GM12878 (cell line): ENCODE measurements at regions not wholly inside any gene's neighbourhood (a gene's known extent, or its start where the extent isn't known, plus 50 kb on each side); places are given as distances from the start of the nearest gene placed in this dataset.

Source experiments
- ATAC-seq: fragments of 200-7000 bp; cut with Tn5 transposase; 3 replicates; pipeline ENCODE4 v1.9.1; 2020; ENCODE audit warnings: mild to moderate bottlenecking, moderate library complexity
- BruUV-seq: library from RNA; stranded (reverse); fragments of 400-500 nt; replicated peaks from 2 replicates; lab custom pipeline; 2021; lab: Mats Ljungman, UMichigan
- CTCF ChIA-PET: fragments of 300-600 bp; sonication (Branson Sonifier 250); formaldehyde crosslinking; extraction: SDS; loops from one replicate; lab custom pipeline; 2021; ENCODE audit warnings: inconsistent platforms; lab: Yijun Ruan, JAX
- POLR2A ChIA-PET: fragments of 350-600 bp; formaldehyde crosslinking; extraction: SDS; loops from one replicate; lab custom pipeline; 2021; ENCODE audit warnings: inconsistent platforms; lab: Charles Lee
- RAD21 ChIA-PET: fragments of 300-600 bp; sonication (Branson Sonifier 250); formaldehyde crosslinking; loops from one replicate; lab custom pipeline; 2023; ENCODE audit warnings: antibody characterized with exemption; ENCODE audit not compliant: unreplicated experiment; lab: Charles Lee
- SMC1A ChIA-PET: fragments of 300-600 bp; sonication (Branson Sonifier 250); formaldehyde crosslinking; loops from one replicate; lab custom pipeline; 2023; ENCODE audit not compliant: unreplicated experiment, uncharacterized antibody; lab: Charles Lee
- DNase-seq: peaks from one replicate; pipeline ENCODE4 v3.0.0-alpha.2; 2011; ENCODE audit warnings: low read depth, low spot score
- FAIRE-seq: peaks from 3 replicates; lab custom pipeline; 2011; peaks lifted over from hg19 to GRCh38; lab: Jason Lieb, UNC
- H2AFZ ChIP-seq: 2 replicates; pipeline ENCODE4 v1.6.0; 2011; ENCODE audit warnings: low read depth, low read length, control low read depth; ENCODE audit not compliant: control insufficient read depth
- H3K27ac ChIP-seq: 2 replicates; pipeline ENCODE4 v1.5.1; 2011; ENCODE audit warnings: control low read depth; ENCODE audit not compliant: control insufficient read depth, insufficient read depth
- H3K27me3 ChIP-seq, 2 experiments: replicated peaks in 1 of 2; 2 replicates each; pipeline versions ENCODE4 v1.6.0 to v1.6.1; 2011; ENCODE audit warnings: low read length in 1 of 2; ENCODE audit not compliant: control insufficient read depth in 2 of 2, insufficient read depth in 2 of 2
- H3K36me3 ChIP-seq, 2 experiments: 2 replicates each; pipeline ENCODE4 v1.5.1; 2011; ENCODE audit warnings: low read length in 1 of 2; ENCODE audit not compliant: control insufficient read depth in 2 of 2, insufficient read depth in 2 of 2
- H3K4me1 ChIP-seq: 2 replicates; pipeline ENCODE4 v1.6.1; 2011; ENCODE audit warnings: mild to moderate bottlenecking, low read length, moderate library complexity, mixed read lengths; ENCODE audit not compliant: control insufficient read depth, insufficient read depth
- H3K4me2 ChIP-seq: 2 replicates; pipeline ENCODE4 v1.6.0; 2011; ENCODE audit warnings: control low read depth; ENCODE audit not compliant: control insufficient read depth, insufficient read depth
- H3K4me3 ChIP-seq: fragments of 200-600 bp; sonication (generic); 2 replicates; pipeline ENCODE4 v1.5.1; 2016
- H3K79me2 ChIP-seq: 2 replicates; pipeline ENCODE4 v1.6.0; 2011; ENCODE audit warnings: low read length; ENCODE audit not compliant: control insufficient read depth, insufficient read depth
- H3K9ac ChIP-seq: 2 replicates; pipeline ENCODE4 v1.8.0; 2011; ENCODE audit warnings: low read length, control low read depth, mixed read lengths; ENCODE audit not compliant: control insufficient read depth, insufficient read depth
- H3K9me3 ChIP-seq: replicated peaks from 3 replicates; pipeline ENCODE4 v1.5.1; 2011; ENCODE audit warnings: mild to moderate bottlenecking, low read length; ENCODE audit not compliant: control insufficient read depth, insufficient read depth
- H4K20me1 ChIP-seq: 2 replicates; pipeline ENCODE4 v1.6.0; 2011; ENCODE audit not compliant: control insufficient read depth, insufficient read depth
- CHD4 ChIP-seq: fragments of 200-600 bp; sonication (generic); IDR thresholded peaks from 2 replicates; pipeline ENCODE4 v1.6.1; 2016; ENCODE audit warnings: mild to moderate bottlenecking
- EGR1 ChIP-seq, 2 experiments: IDR thresholded peaks; 1 replicate in 1 of 2; 2 replicates in 1 of 2; pipeline ENCODE4 v1.6.1; 2011 to 2012; ENCODE audit warnings: low read depth in 2 of 2, low read length in 2 of 2, borderline replicate concordance in 1 of 2, mild to moderate bottlenecking in 1 of 2, moderate library complexity in 1 of 2
- FOXM1 ChIP-seq: IDR thresholded peaks from 2 replicates; pipeline ENCODE4 v1.6.1; 2012; ENCODE audit warnings: low read depth, mild to moderate bottlenecking, inconsistent platforms, low read length, moderate library complexity
- HCFC1 ChIP-seq: fragments of 150-350 bp; IDR thresholded peaks from 2 replicates; pipeline ENCODE4 v1.6.1; 2014; ENCODE audit warnings: low read length
- JUND ChIP-seq: IDR thresholded peaks from 2 replicates; pipeline ENCODE4 v1.6.1; 2012; ENCODE audit warnings: low read depth, mild to moderate bottlenecking, low read length, improper control_type of control experiment, moderate library complexity
- NR2C2 ChIP-seq: IDR thresholded peaks from 2 replicates; pipeline ENCODE4 v1.6.1; 2011; ENCODE audit warnings: borderline replicate concordance, low read depth; ENCODE audit not compliant: control insufficient read depth, insufficient read length
- NRF1 ChIP-seq: conservative IDR thresholded peaks from 2 replicates; pipeline ENCODE4 v1.6.1; 2011; ENCODE audit warnings: mild to moderate bottlenecking, low read depth, low read length, improper control_type of control experiment
- PAX5 ChIP-seq: IDR thresholded peaks from 2 replicates; pipeline ENCODE4 v1.6.1; 2011; ENCODE audit warnings: low read depth, low read length, borderline replicate concordance
- PML ChIP-seq: IDR thresholded peaks from 2 replicates; pipeline ENCODE4 v1.6.1; 2012; ENCODE audit warnings: low read length, inconsistent platforms
- POLR2A ChIP-seq: IDR thresholded peaks from 2 replicates; pipeline ENCODE4 v1.6.1; 2011; ENCODE audit warnings: low read depth, mild to moderate bottlenecking, low read length
- POLR2AphosphoS5 ChIP-seq: IDR thresholded peaks from 2 replicates; pipeline ENCODE4 v1.6.1; 2011; ENCODE audit warnings: mild to moderate bottlenecking, low read length, inconsistent platforms
- SUZ12 ChIP-seq: fragments of 200-600 bp; sonication (generic); IDR thresholded peaks from one replicate; pipeline ENCODE4 v1.6.1; 2018; ENCODE audit warnings: antibody characterized with exemption, mild to moderate bottlenecking; ENCODE audit not compliant: unreplicated experiment
- YY1 ChIP-seq: IDR thresholded peaks from 2 replicates; pipeline ENCODE4 v1.6.1; 2011; ENCODE audit warnings: low read depth, mild to moderate bottlenecking, low read length
- WGBS: methylation state at CpG from one replicate; pipeline ENCODE4 v1.1.6; 2016; ENCODE audit warnings: low lambda C conversion rate; ENCODE audit not compliant: insufficient replicate concordance, insufficient coverage; ENCODE audit errors: missing lambda C conversion rate; 5-methylcytosine and 5-hydroxymethylcytosine counted together
- in situ Hi-C: fragments of 300-500 bp; cut with MboI; formaldehyde crosslinking; loops from 9 replicates; pipeline ENCODE4 v1.14.3; 2018; ENCODE audit warnings: mixed read lengths
- intact Hi-C: fragments of 100-400 bp; cut with micrococcal nuclease; formaldehyde crosslinking; loops from one replicate; pipeline ENCODE4 v1.14.2; 2022; ENCODE audit not compliant: unreplicated experiment
- TF ChIP-seq, protein P1 (sequence below): fragments of 450-650 bp; IDR thresholded peaks from 2 replicates; pipeline ENCODE4 v1.6.1; 2018; ENCODE audit warnings: borderline replicate concordance, mild to moderate bottlenecking; ENCODE audit not compliant: partially characterized antibody

DNA sequence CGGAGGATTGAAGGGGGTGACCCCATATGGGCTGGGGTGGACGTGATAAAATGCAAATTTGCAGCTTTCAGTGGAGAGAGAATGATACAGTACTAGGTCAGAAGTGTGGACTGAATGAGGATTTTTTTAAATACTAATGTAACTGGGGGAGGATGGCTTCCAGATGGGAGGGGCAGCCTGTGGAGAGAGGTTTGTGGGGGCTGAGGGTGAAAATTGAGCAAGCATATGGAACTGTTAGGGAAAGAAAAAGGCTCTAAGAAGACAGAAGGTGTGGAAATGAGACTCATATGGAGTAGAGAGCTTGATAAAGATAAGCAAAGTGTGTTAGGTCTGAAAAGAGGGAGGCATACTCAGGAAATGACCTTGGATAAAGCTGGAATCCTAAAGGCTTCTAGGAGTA, 926.4 kb downstream of the IGSF11 start:
- Histone ChIP-seq H3K4me3 (no peak overlapping the region), H3K4me1 (no peaks in the 10 kb centered on the region), H3K79me2 (no peaks in the 10 kb centered on the region), H3K9ac (no peak overlapping the region), H3K27me3 (0 out of 4 replicates have a peak, but pooled peaks cover 0 to 2% of the 10 kb centered on the region in 2 experiments), H3K36me3 (no peaks in the 10 kb centered on the region), H3K4me2 (no peak overlapping the region), H4K20me1 (no peaks in the 10 kb centered on the region), H2AFZ (no peak overlapping the region), H3K27ac (no peak overlapping the region), H3K9me3 (no peaks in the 10 kb centered on the region)
- ChIA-PET SMC1A (no interaction called here), POLR2A (no interaction called here), RAD21 (no interaction called here), CTCF (no interaction called here)
- BruUV-seq = no TSS peak
- ATAC-seq = no peak
- 19% methylated on average over 2 of the region's 2 CpGs for WGBS
- FAIRE-seq = no peak
- intact Hi-C loops = loop anchor here (10.0 kb wide), 1 partner anchor 517 kb away; no protein-coding TSS in a partner anchor
- no peak for DNase-seq
- no peak for TF ChIP-seq PAX5
- TF ChIP-seq HCFC1 = no peak
- TF ChIP-seq FOXM1 = no peak
- TF ChIP-seq EGR1 (IDR thresholded peaks at IDR 0.05; ENCODE audit: borderline replicate concordance in 1 of 2, low read depth in 2 of 2, low read length in 2 of 2) = no peak
- TF ChIP-seq, protein P1, sequence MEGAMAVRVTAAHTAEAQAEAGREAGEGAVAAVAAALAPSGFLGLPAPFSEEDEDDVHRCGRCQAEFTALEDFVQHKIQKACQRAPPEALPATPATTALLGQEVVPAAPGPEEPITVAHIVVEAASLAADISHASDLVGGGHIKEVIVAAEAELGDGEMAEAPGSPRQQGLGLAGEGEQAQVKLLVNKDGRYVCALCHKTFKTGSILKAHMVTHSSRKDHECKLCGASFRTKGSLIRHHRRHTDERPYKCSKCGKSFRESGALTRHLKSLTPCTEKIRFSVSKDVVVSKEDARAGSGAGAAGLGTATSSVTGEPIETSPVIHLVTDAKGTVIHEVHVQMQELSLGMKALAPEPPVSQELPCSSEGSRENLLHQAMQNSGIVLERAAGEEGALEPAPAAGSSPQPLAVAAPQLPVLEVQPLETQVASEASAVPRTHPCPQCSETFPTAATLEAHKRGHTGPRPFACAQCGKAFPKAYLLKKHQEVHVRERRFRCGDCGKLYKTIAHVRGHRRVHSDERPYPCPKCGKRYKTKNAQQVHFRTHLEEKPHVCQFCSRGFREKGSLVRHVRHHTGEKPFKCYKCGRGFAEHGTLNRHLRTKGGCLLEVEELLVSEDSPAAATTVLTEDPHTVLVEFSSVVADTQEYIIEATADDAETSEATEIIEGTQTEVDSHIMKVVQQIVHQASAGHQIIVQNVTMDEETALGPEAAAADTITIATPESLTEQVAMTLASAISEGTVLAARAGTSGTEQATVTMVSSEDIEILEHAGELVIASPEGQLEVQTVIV = no peak
- in situ Hi-C loops = no loop called here

DNA sequence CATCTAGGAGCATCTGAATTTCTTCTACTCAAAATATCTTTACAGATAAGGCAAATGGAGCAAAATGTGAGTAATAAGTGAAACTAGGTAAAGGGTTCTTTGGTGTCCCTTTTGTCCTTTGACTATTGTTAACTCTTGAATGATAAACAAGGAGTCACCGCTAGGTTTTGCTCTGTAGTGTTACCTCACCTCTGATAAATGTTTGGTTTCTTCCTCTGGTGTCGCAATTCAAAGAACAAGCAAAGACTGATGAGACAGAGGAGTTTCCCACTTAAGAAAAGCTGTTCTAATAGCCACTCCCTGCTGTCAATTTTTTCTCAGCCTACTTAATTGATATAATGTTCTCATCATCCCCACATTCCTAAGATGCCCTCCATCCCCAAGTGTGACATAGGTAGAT, 925.9 kb downstream of the IGSF11 start:
- CTCF ChIA-PET = no interaction called here
- in situ Hi-C loops = no loop called here
- SMC1A ChIA-PET = interaction anchor here (1.0 kb wide), 1 partner anchor 565 kb away, joined by 3 read pairs; no protein-coding TSS in a partner anchor
- ATAC-seq = no peak
- H2AFZ ChIP-seq = no peak overlapping the region
- no peak for DNase-seq
- BruUV-seq = no TSS peak
- RAD21 ChIA-PET = no interaction called here
- no peaks in the 10 kb centered on the region for H3K9me3 ChIP-seq
- 44% methylated on average over 2 of the region's 2 CpGs for WGBS
- no peaks in the 10 kb centered on the region for H3K36me3 ChIP-seq
- H3K4me2 ChIP-seq = no peak overlapping the region
- no peak overlapping the region for H3K9ac ChIP-seq
- H3K4me1 ChIP-seq = no peaks in the 10 kb centered on the region
- H3K79me2 ChIP-seq = no peaks in the 10 kb centered on the region
- POLR2A ChIA-PET = no interaction called here
- no peak for FAIRE-seq
- no peak overlapping the region for H3K4me3 ChIP-seq
- 0 out of 4 replicates have a peak, but pooled peaks cover 0 to 2% of the 10 kb centered on the region in 2 experiments for H3K27me3 ChIP-seq
- no peak overlapping the region for H3K27ac ChIP-seq
- intact Hi-C loops = loop anchor here (10.0 kb wide), 1 partner anchor 516 kb away; no protein-coding TSS in a partner anchor
- H4K20me1 ChIP-seq = no peaks in the 10 kb centered on the region
- TF ChIP-seq YY1 = no peak
- no peak for TF ChIP-seq POLR2AphosphoS5
- TF ChIP-seq SUZ12 = no peak
- no peak for TF ChIP-seq NRF1
- no peak for TF ChIP-seq NR2C2
- TF ChIP-seq HCFC1 = no peak
- TF ChIP-seq CHD4 = no peak
- no peak for TF ChIP-seq PML
- TF ChIP-seq POLR2A = no peak
- TF ChIP-seq JUND = no peak
